ENCODE measurements at regions not wholly inside any gene's neighbourhood (a gene's known extent, or its start where the extent isn't known, plus 50 kb on each side); places are given as distances from the start of the nearest gene placed in this dataset.

DNA sequence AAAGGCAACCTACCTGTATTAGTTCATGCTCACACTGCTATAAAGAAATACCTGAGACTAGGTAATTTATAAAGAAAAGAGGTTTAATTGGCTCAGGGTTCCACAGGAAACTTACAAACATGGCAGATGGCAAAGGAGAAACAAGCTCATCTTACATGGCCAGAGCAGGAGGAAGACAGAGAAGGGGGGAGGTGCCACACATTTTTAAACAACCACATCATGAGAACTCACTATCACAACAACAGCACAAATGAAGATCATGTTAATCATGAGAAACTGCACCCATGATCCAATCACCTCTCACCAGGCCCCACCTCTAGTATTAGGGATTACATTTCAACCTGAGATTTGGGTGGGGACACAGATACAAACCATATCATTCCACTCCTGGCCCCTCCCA is 90.6 kb upstream of the KCTD3 start:
- no peaks in the 10 kb centered on the region for H3K36me3 ChIP-seq
- no peak overlapping the region for H3K4me3 ChIP-seq
- no peaks in the 10 kb centered on the region for H3K27me3 ChIP-seq
- H3K9me3 ChIP-seq: peaks cover 8% of the 10 kb centered on the region
- no peak for DNase-seq

DNA sequence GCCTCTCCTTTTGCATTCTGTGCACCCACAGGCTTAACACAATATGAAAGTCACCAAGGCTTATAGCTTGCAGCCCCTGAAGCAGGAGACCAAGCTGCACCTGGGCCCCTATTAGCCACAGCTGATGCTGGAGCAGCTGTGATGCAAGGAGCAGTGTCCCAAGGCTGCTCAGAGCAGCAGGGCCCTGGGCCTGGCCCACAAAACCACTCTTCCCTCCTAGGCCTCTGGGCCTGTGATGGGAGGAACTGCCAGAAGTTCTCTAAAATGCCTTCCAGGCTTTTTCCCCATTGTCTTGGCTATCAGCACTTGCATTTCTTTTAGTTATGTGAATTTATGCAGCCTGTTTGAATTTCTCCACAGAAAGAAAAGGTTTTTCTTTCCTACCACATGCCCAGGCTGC is 89.5 kb upstream of the KCTD3 start:
- Histone ChIP-seq H3K27me3 (no peaks in the 10 kb centered on the region), H3K36me3 (no peaks in the 10 kb centered on the region), H3K9me3 (peaks cover 8% of the 10 kb centered on the region), H3K4me3 (no peak overlapping the region)
- DNase-seq: no peak

DNA sequence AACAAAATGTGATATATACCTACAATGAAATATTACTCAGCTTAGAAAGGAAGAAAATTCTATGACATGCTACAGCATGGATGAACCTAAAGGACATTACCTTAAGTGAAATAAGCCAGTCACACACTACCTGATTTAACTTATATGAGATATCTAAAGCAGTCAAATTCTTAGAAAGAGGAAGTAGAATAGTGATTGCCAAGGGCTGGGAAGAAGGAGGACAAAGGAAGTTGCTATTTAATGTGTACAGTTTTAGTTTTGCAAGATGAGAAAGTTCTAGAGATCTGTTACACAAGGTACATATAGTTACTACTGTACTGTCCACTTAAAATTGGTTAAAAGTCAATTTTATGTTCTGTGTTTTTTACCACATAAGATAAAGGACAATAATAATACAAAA is 87.5 kb upstream of the KCTD3 start:
- H3K36me3 ChIP-seq: no peaks in the 10 kb centered on the region
- H3K9me3 ChIP-seq: peaks cover 8% of the 10 kb centered on the region
- H3K4me3 ChIP-seq: no peak overlapping the region
- H3K27me3 ChIP-seq: no peaks in the 10 kb centered on the region
- no peak for DNase-seq

DNA sequence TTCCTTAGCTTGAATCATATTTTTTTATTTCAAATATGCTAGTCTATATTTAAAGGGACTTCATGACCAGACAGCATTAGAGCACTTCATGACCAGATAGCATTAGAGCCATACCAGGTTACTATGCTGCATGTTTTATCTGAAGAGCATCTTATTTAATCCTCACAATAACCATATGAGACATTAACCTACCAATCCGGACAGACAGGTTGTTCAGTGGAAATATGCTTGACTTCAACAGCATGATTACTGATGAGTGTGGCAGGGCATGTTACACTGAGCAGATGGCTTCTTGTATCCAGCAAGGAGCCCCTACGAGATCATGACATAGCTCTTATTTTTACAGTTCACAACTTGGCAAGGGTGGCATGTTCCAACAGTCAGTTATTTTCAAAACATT is 85.0 kb upstream of the KCTD3 start:
- DNase-seq: no peak
- Histone ChIP-seq H3K4me3 (no peak overlapping the region), H3K27me3 (no peaks in the 10 kb centered on the region), H3K36me3 (no peaks in the 10 kb centered on the region), H3K9me3 (peaks cover 6% of the 10 kb centered on the region)

DNA sequence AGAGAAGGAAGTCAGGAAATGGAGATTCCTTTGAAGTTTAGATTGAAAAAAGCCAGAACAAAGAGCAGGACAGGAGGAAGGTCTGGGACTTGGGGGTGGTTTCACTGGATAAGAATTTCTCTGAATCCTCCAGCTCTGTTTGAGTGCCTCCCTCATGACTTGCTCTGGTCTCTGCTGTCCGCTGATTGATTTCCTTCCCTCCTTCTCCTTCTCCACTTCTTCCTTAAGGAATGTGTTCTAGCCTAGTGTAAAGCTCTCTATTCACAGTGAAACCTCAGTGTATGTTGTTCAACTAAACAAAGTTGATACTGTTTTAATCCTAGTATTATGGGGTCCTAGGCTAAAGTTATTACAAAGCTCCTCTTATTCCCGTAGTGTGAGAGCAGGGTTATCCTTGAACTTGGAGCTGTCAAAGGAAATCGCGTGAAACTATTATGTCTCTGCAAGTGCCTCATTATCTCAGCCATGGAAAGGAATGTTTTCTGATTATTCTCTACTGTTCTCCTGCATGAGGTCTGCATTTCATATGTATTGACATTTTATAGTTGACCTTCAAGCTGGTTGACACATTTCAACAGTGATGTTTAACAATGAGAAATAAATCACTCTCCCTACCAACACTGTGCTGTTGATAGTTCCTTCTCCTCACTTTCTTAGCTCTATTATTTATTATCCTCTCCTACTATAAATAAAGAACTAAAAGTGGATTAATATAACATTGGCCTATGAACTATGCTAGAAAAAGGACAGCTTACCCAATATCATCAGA is 82.7 kb upstream of the KCTD3 start:
- no peak for DNase-seq
- Histone ChIP-seq H3K36me3 (no peaks in the 10 kb centered on the region), H3K27me3 (no peaks in the 10 kb centered on the region), H3K4me3 (no peak overlapping the region), H3K9me3 (no peaks in the 10 kb centered on the region)

DNA sequence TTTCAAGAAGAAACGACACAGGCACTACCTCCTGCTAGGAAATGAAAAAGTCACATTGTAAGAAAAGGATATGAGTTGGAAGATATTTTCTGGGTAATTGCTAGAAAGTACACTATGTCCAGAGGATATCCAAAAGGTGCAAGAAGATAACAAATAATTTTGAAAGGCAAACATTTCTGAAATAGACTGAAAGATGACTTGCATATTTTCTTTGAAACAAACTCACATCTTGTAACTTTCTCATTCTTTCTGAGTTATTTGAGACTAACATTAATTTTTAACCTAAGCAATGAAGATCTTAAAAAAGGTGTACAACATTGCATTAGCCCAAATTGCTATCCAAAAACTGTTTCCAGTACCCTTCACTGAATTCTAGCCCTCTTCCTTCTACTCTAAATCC is 79.6 kb upstream of the KCTD3 start:
- peaks cover 4% of the 10 kb centered on the region for H3K9me3 ChIP-seq
- H3K4me3 ChIP-seq: no peak overlapping the region
- no peaks in the 10 kb centered on the region for H3K27me3 ChIP-seq
- H3K36me3 ChIP-seq: no peaks in the 10 kb centered on the region
- DNase-seq: no peak

DNA sequence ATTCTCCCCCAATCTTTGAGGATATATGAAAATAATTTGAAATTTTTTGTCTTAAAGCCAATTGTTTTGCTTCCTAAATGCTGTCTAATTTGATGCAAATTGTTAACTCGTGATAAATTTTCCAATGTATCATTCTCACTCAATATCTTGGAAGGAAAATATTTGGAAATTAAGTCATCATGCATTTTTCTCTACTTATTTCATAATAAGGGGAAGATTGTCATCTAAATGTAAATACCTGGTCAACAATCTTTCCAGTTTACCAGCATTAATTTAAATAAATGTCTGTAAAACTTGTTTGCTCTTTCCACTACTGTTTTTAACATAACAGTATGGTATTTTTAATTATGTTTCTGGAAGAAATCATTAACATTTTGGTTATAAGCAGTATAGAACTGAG is 78.3 kb upstream of the KCTD3 start:
- DNase-seq: no peak
- H3K36me3 ChIP-seq: no peaks in the 10 kb centered on the region
- no peak overlapping the region for H3K4me3 ChIP-seq
- peaks cover 4% of the 10 kb centered on the region for H3K9me3 ChIP-seq
- no peaks in the 10 kb centered on the region for H3K27me3 ChIP-seq

DNA sequence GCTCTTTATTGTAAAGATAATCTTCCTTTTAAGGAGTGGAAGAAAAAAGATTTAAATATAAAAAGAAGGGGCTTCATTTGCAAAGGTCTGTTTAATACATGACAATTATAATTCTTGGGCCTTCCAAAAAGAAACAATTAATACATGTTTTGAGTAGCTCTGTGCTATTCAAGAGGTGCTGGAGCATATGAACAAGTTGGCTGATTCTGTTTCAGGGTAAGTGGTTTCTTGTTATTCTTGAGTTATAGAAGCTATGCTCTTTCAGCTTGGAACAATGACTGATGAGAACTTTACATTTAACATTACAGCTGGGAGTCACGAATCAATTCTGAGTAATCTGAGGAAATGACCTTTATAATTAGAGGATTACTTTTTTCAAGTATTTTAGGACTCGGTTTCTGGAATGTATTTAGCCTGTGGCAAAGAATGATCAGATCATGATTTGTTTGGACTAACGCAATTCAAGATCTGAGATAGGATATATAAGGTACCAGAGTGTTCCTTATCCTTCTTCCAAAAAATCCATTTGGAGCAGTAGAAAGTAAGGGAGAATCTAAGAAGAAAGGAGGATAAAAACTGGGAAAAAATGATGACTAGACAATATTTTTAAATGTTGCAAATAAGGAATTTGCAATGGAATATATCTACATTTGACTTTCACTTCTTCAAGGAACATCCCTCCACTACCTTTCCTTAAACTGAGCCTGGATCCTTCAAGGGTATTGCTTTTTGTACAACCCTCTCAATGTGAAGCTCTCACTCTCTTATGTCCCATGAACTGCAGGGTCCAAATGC is 77.1 kb upstream of the KCTD3 start:
- Histone ChIP-seq H3K9me3 (peaks cover 4% of the 10 kb centered on the region), H3K36me3 (no peaks in the 10 kb centered on the region), H3K4me3 (no peak overlapping the region), H3K27me3 (no peaks in the 10 kb centered on the region)
- DNase-seq: no peak

DNA sequence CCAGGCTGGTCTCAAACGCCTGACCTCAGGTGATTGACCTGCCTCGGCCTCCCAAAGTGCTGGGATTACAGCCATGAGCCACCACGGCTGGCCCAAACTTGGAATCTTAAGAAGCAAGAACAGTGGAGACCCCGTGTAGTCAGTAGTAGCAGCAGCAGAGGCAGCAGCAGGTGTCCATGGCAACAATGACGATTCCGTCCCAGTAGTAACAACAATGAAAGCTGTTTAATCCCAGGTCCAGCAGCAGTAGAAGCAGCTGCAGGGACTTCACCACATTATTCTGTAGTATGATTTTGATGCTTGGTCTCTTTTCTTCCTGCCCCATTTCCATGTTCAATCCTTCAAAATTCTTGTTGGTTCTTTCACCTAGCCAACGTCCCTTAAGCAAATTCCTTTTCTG is 69.6 kb upstream of the KCTD3 start:
- Histone ChIP-seq H3K4me3 (no peak overlapping the region), H3K36me3 (no peaks in the 10 kb centered on the region), H3K9me3 (no peaks in the 10 kb centered on the region), H3K27me3 (no peaks in the 10 kb centered on the region)
- no peak for DNase-seq

DNA sequence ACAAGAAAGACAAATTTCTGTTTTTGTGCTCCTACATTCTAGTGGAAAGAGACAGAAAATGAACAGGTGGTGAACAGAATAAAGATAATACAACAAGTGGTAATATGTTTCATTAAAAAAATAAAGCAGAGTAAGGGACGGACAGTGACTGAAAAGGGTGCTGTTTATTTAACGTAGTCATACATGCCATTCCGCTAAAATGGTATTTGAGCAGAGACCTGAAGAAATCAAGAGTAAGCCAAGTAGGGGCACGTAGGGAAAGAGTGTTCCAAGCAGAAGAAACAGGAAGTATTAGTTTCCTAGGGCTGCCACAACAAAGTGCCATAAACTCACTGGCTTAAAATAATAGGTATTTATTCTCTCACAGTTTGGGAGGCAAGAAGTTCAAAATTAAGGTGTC is 65.6 kb upstream of the KCTD3 start:
- H3K27me3 ChIP-seq: no peaks in the 10 kb centered on the region
- DNase-seq: no peak
- no peaks in the 10 kb centered on the region for H3K9me3 ChIP-seq
- no peaks in the 10 kb centered on the region for H3K36me3 ChIP-seq
- no peak overlapping the region for H3K4me3 ChIP-seq

DNA sequence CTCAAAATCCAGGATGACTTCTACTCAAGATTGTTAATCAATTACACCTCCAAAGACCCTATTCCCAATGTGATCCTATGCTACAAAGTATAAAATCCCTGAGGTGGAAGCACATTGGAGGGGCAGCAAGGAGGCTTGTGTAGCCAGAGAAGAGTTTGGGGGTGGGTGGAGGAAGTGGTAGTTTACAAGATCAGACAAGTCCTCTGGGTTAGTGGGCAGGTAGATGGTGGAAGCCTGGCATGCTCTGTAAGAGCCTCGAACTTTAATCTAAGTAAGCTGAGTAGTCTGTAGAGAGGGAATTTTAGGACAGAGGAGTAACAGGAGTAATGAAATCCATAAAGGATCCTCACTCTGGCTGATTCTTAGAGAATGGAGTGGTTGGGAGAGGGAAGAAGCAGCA is 65.0 kb upstream of the KCTD3 start:
- H3K9me3 ChIP-seq: no peaks in the 10 kb centered on the region
- H3K27me3 ChIP-seq: no peaks in the 10 kb centered on the region
- H3K36me3 ChIP-seq: no peaks in the 10 kb centered on the region
- no peak for DNase-seq
- H3K4me3 ChIP-seq: no peak overlapping the region

DNA sequence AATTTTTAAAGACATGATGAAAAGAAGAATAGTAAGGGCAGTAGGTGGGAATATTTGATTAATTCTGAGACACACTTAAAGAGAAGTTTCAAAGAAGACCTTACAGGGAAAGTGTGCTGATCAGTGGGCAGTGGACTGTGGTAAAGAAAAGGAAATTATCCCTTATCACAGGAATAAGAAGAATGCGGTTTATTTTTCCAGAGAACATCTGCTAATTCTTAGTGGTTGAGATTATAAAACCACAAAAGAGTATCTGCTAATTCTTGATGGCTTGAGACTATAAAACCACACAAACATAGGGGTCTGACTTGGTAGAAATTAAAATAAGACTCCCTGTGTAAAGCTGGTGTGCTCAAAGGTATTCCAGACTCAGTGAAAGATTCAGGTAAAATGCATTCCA is 60.0 kb upstream of the KCTD3 start:
- Histone ChIP-seq H3K36me3 (no peaks in the 10 kb centered on the region), H3K4me3 (no peak overlapping the region), H3K27me3 (no peaks in the 10 kb centered on the region), H3K9me3 (peaks cover 11% of the 10 kb centered on the region)
- no peak for DNase-seq

DNA sequence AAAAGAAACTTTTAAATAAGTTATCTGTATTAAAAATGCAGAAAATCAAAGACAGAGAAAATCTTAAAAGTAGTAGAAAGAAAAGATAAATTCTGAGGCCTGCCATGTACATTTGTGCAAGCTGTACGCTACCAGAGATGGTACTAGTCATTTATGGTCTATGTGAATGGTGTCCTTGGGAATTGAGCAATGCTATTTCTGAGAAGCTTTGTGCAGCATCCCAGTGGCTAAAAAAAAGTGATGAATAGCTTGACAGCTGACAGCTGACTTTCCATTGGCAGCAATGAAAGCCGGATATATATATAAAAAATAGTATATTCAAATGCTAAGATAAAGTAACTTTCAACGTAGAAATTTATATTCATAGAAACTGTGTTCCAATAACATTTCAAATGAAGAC is 58.8 kb upstream of the KCTD3 start:
- Histone ChIP-seq H3K9me3 (peaks cover 12% of the 10 kb centered on the region), H3K36me3 (no peaks in the 10 kb centered on the region), H3K27me3 (no peaks in the 10 kb centered on the region), H3K4me3 (no peak overlapping the region)
- no peak for DNase-seq
